Natural killer cell (primary cell): ENCODE measurements at regions not wholly inside any gene's neighbourhood (a gene's known extent, or its start where the extent isn't known, plus 50 kb on each side); places are given as distances from the start of the nearest gene placed in this dataset.

Source experiments
- ATAC-seq, 3 donors: fragments of 150-1000 bp in 2 of 3; fragments of 200-7000 bp in 1 of 3; cut with Tn5 transposase; 1 replicate in 1 of 3; 2 replicates in 2 of 3; pipeline ENCODE4 v1.10.0; 2021; ENCODE audit warnings: mild to moderate bottlenecking in 2 of 3, moderate library complexity in 2 of 3
- DNase-seq, 2 donors: peaks; one replicate each; pipeline versions ENCODE4 v3.0.0 to v3.0.0-alpha.2; 2013 to 2021; ENCODE audit warnings: mixed read lengths in 1 of 2
- H3K27ac ChIP-seq: one replicate; pipeline ENCODE4 v1.5.1; 2013; ENCODE audit warnings: mild to moderate bottlenecking, low read length
- H3K27me3 ChIP-seq: one replicate; pipeline ENCODE4 v1.6.1; 2013; ENCODE audit warnings: low read length; ENCODE audit not compliant: control insufficient read depth, insufficient read depth
- H3K36me3 ChIP-seq: one replicate; pipeline ENCODE4 v1.6.1; 2013; ENCODE audit warnings: low read length; ENCODE audit not compliant: control insufficient read depth, insufficient read depth
- H3K4me1 ChIP-seq: one replicate; pipeline ENCODE4 v1.6.1; 2013; ENCODE audit warnings: low read length; ENCODE audit not compliant: control insufficient read depth, insufficient read depth
- H3K4me3 ChIP-seq: one replicate; pipeline ENCODE4 v1.5.1; 2013; ENCODE audit warnings: low read length
- H3K9me3 ChIP-seq: one replicate; pipeline ENCODE4 v1.6.1; 2013; ENCODE audit warnings: low read length; ENCODE audit not compliant: control insufficient read depth, insufficient read depth
- H3K27ac Mint-ChIP-seq, 2 donors: one replicate each; pipeline ENCODE4 v1.8.0; 2022; ENCODE audit warnings: mild to moderate bottlenecking in 2 of 2, mixed read lengths in 2 of 2, moderate library complexity in 1 of 2
- H3K27me3 Mint-ChIP-seq, 2 donors: one replicate each; pipeline ENCODE4 v1.8.0; 2022; ENCODE audit warnings: low read depth in 2 of 2, mixed read lengths in 2 of 2
- H3K36me3 Mint-ChIP-seq: one replicate; pipeline ENCODE4 v1.8.0; 2022; ENCODE audit warnings: mixed read lengths
- H3K4me1 Mint-ChIP-seq, 2 donors: one replicate each; pipeline ENCODE4 v1.8.0; 2022; ENCODE audit warnings: mixed read lengths in 2 of 2
- H3K4me3 Mint-ChIP-seq: one replicate; pipeline ENCODE4 v1.8.0; 2022; ENCODE audit warnings: mild to moderate bottlenecking, moderate library complexity, mixed read lengths
- H3K9me3 Mint-ChIP-seq, 2 donors: one replicate each; pipeline ENCODE4 v1.8.0; 2022; ENCODE audit warnings: mixed read lengths in 2 of 2
- WGBS: methylation state at CpG from one replicate; pipeline ENCODE4 v1.1.7; 2013; ENCODE audit warnings: missing lambda C conversion rate; ENCODE audit not compliant: insufficient coverage; 5-methylcytosine and 5-hydroxymethylcytosine counted together
- intact Hi-C: fragments of 100-400 bp; cut with micrococcal nuclease; formaldehyde crosslinking; loops from one replicate; pipeline ENCODE4 v1.14.2; 2022
- TF ChIP-seq, protein P1 (sequence below): fragments of 200-600 bp; IDR thresholded peaks from one replicate; pipeline ENCODE4 v1.8.0; 2022; ENCODE audit warnings: antibody characterized with exemption

DNA sequence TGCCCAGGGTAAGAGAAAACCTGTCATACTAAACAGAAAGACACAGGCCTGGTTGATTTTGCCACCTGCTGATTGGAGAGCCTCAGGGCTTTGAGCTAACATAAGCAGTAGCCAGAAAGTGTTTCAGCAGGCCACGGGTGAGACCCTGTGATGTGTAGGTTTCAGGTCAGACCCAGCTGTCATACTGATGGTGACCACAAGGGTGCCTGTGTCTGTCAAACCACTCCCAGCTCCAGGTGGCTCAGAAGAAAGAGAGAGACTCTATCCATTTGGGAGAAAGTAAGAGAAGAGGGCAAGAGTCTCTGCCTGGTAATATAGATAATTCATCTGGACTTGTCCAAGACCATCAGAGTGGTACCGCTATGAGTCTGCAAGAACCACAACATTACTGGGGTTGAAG lies 72.8 kb upstream of the NLRP2B start:
- H3K27me3 Mint-ChIP-seq, result peaks cover 0 to 7% of the 10 kb centered on the region in 2 donors

DNA sequence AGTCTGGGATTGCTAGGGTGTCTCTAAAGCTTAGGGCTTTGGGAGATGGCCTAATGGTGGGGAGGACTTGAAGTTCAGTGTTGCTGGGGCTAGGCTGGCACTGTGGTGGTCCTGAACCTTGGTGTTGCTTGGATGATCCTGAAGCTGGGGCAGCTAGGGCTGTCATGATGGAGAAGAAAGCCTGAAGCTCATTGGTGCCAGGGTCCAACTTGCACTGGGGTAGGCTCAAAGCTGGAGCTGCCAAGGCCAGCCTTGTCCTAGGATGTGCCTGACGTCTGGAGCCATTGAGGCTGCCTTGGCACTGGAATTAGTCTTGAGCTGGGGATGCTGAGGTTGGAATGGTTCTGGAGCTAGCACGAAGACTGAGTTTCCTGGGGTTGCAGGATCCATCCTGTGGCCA lies 61.0 kb upstream of the NLRP2B start:
- Histone ChIP-seq H3K4me3 (no peak overlapping the region), H3K4me1 (no peaks in the 10 kb centered on the region), H3K36me3 (no peaks in the 10 kb centered on the region), H3K27ac (no peak overlapping the region), H3K27me3 (no peaks in the 10 kb centered on the region), H3K9me3 (no peaks in the 10 kb centered on the region)
- H3K27ac Mint-ChIP-seq, result no peak overlapping the region
- peaks cover 0 to 3% of the 10 kb centered on the region in 2 donors for H3K9me3 Mint-ChIP-seq
- H3K4me3 Mint-ChIP-seq, result no peak overlapping the region
- WGBS, result 66% methylated on average over 2 of the region's 2 CpGs
- intact Hi-C loops, result no loop called here
- no peaks in the 10 kb centered on the region for H3K36me3 Mint-ChIP-seq
- TF ChIP-seq, protein P1, sequence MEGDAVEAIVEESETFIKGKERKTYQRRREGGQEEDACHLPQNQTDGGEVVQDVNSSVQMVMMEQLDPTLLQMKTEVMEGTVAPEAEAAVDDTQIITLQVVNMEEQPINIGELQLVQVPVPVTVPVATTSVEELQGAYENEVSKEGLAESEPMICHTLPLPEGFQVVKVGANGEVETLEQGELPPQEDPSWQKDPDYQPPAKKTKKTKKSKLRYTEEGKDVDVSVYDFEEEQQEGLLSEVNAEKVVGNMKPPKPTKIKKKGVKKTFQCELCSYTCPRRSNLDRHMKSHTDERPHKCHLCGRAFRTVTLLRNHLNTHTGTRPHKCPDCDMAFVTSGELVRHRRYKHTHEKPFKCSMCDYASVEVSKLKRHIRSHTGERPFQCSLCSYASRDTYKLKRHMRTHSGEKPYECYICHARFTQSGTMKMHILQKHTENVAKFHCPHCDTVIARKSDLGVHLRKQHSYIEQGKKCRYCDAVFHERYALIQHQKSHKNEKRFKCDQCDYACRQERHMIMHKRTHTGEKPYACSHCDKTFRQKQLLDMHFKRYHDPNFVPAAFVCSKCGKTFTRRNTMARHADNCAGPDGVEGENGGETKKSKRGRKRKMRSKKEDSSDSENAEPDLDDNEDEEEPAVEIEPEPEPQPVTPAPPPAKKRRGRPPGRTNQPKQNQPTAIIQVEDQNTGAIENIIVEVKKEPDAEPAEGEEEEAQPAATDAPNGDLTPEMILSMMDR, result no peak
- no peaks in the 10 kb centered on the region for H3K4me1 Mint-ChIP-seq
- H3K27me3 Mint-ChIP-seq, result no peaks in the 10 kb centered on the region
- no peak for ATAC-seq
- DNase-seq, result no peak

More for the DNA sequence above, 72.8 kb upstream of the NLRP2B start:
- H3K4me1 ChIP-seq, result no peaks in the 10 kb centered on the region
- Mint-ChIP-seq H3K27ac (no peak overlapping the region), H3K36me3 (no peaks in the 10 kb centered on the region), H3K4me3 (no peak overlapping the region), H3K9me3 (peaks cover 4 to 5% of the 10 kb centered on the region in 2 donors), H3K4me1 (no peaks in the 10 kb centered on the region)
- H3K9me3 ChIP-seq, result no peaks in the 10 kb centered on the region
- ATAC-seq (no peak), DNase-seq (no peak)
- intact Hi-C loops, result no loop called here
- no peaks in the 10 kb centered on the region for H3K27me3 ChIP-seq
- H3K36me3 ChIP-seq, result no peaks in the 10 kb centered on the region
- WGBS, result 86% methylated on average over 2 of the region's 2 CpGs
- TF ChIP-seq, protein P1, result no peak
- no peak overlapping the region for H3K27ac ChIP-seq
- no peak overlapping the region for H3K4me3 ChIP-seq

DNA sequence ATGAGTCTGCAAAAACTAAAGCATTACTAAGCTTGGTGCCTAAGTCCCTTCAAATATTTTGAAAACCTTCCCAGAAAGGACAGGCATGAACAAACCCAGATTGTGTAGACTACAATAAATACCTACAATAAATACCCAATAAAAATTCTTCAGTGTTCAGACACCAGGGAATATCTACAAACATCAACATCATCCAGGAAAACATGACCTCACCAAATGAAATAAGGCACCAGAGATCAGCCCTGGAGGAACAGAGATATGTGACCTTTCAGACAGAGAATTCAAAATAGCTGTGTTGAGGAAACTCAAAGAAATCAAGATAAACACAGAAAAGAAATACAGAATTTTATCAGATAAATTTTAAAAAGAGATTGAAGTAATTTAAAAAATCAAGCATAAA lies 57.8 kb upstream of the NLRP2B start:
- no peak overlapping the region for H3K4me3 Mint-ChIP-seq
- ATAC-seq (no peak), DNase-seq (no peak)
- H3K9me3 Mint-ChIP-seq, result peaks cover 0 to 2% of the 10 kb centered on the region in 2 donors
- no peaks in the 10 kb centered on the region for H3K36me3 Mint-ChIP-seq
- TF ChIP-seq, protein P1, result no peak
- Histone ChIP-seq H3K27ac (no peak overlapping the region), H3K4me1 (no peaks in the 10 kb centered on the region), H3K4me3 (no peak overlapping the region), H3K27me3 (no peaks in the 10 kb centered on the region), H3K36me3 (no peaks in the 10 kb centered on the region), H3K9me3 (no peaks in the 10 kb centered on the region)
- no peak overlapping the region for H3K27ac Mint-ChIP-seq
- no peaks in the 10 kb centered on the region for H3K27me3 Mint-ChIP-seq
- no peaks in the 10 kb centered on the region for H3K4me1 Mint-ChIP-seq
- intact Hi-C loops, result no loop called here
